RWPE2 (cell line): ENCODE measurements at regions not wholly inside any gene's neighbourhood (a gene's known extent, or its start where the extent isn't known, plus 50 kb on each side); places are given as distances from the start of the nearest gene placed in this dataset.
"Not testable (repeated sequence)": the region's sequence is repeated elsewhere in the genome, so short reads cannot be mapped to it uniquely, and the experiment has no call there.

Experiments used
- ATAC-seq: fragments of 200-7000 bp; cut with Tn5 transposase; 3 replicates; pipeline ENCODE4 v1.9.1; 2021; ENCODE audit warnings: low read depth
- DNase-seq: peaks from one replicate; pipeline ENCODE4 v3.0.0-alpha.2; 2020; ENCODE audit warnings: low spot score
- H3K27ac ChIP-seq: fragments of 450-650 bp; 2 replicates; pipeline ENCODE4 v1.5.1; 2017; ENCODE audit warnings: mild to moderate bottlenecking; ENCODE audit not compliant: poor library complexity, severe bottlenecking
- H3K27me3 ChIP-seq: fragments of 250-450 bp; sonication (Bioruptor Pico); 2 replicates; pipeline ENCODE4 v1.5.1; 2021; ENCODE audit warnings: mild to moderate bottlenecking, moderate library complexity; ENCODE audit not compliant: insufficient read depth, poor library complexity, severe bottlenecking
- H3K36me3 ChIP-seq: fragments of 250-450 bp; sonication (Bioruptor Pico); 2 replicates; pipeline ENCODE4 v1.5.1; 2020; ENCODE audit warnings: low read depth, mild to moderate bottlenecking, moderate library complexity
- H3K4me1 ChIP-seq: fragments of 250-450 bp; sonication (Bioruptor Pico); 2 replicates; pipeline ENCODE4 v1.5.1; 2021; ENCODE audit warnings: mild to moderate bottlenecking, moderate library complexity; ENCODE audit not compliant: insufficient read depth, poor library complexity, severe bottlenecking
- H3K4me3 ChIP-seq: fragments of 250-450 bp; sonication (Bioruptor Pico); 2 replicates; pipeline ENCODE4 v1.5.1; 2021; ENCODE audit warnings: mild to moderate bottlenecking, moderate library complexity; ENCODE audit not compliant: severe bottlenecking
- H3K9me3 ChIP-seq: fragments of 250-450 bp; sonication (Bioruptor Pico); 2 replicates; pipeline ENCODE4 v1.5.1; 2021; ENCODE audit warnings: mild to moderate bottlenecking, moderate library complexity; ENCODE audit not compliant: severe bottlenecking
- CTCF ChIP-seq: fragments of 450-650 bp; IDR thresholded peaks from one replicate; pipeline ENCODE4 v1.5.1; 2017; ENCODE audit warnings: mild to moderate bottlenecking, moderate library complexity; ENCODE audit not compliant: poor library complexity, severe bottlenecking

GRCh38 chr1:170807432-170807831 lies 127.9 kb upstream of the MROH9 start:
- Histone ChIP-seq H3K4me1 (no peaks in the 10 kb centered on the region), H3K36me3 (no peaks in the 10 kb centered on the region), H3K4me3 (no peak overlapping the region), H3K27me3 (no peaks in the 10 kb centered on the region), H3K9me3 (no peaks in the 10 kb centered on the region), H3K27ac (no peak overlapping the region)
- no peak for TF ChIP-seq CTCF
- ATAC-seq (peak; percentile 77), DNase-seq (no peak)

- no peak for DNase-seq
- Histone ChIP-seq H3K9me3 (no peaks in the 10 kb centered on the region), H3K27ac (no peak overlapping the region), H3K36me3 (no peaks in the 10 kb centered on the region), H3K27me3 (no peaks in the 10 kb centered on the region), H3K4me1 (no peaks in the 10 kb centered on the region), H3K4me3 (no peak overlapping the region)
- no peak for TF ChIP-seq CTCF
- ATAC-seq: no peak
These were observed 127.0 kb upstream of the MROH9 start for GRCh38 chr1:170808216-170808885.

- not testable (repeated sequence) for H3K4me1 ChIP-seq, H3K9me3 ChIP-seq, H3K27me3 ChIP-seq, DNase-seq, H3K36me3 ChIP-seq, H3K27ac ChIP-seq, H3K4me3 ChIP-seq, ATAC-seq
These were observed 124.3 kb upstream of the MROH9 start for GRCh38 chr1:170811013-170811412.

GRCh38 chr1:170819781-170820180 lies 115.6 kb upstream of the MROH9 start:
- Histone ChIP-seq H3K9me3 (no peaks in the 10 kb centered on the region), H3K36me3 (no peaks in the 10 kb centered on the region), H3K4me3 (no peak overlapping the region), H3K27me3 (peaks cover 3% of the 10 kb centered on the region), H3K4me1 (no peaks in the 10 kb centered on the region), H3K27ac (no peak overlapping the region)
- DNase-seq (no peak), ATAC-seq (no peak)
- no peak for TF ChIP-seq CTCF

- no peaks in the 10 kb centered on the region for H3K9me3 ChIP-seq
- no peak overlapping the region for H3K27ac ChIP-seq
- H3K4me3 ChIP-seq: no peak overlapping the region
- DNase-seq (no peak), ATAC-seq (no peak)
- H3K36me3 ChIP-seq: no peaks in the 10 kb centered on the region
- H3K27me3 ChIP-seq: no peaks in the 10 kb centered on the region
- H3K4me1 ChIP-seq: no peaks in the 10 kb centered on the region
- no peak for TF ChIP-seq CTCF
These were observed 112.2 kb upstream of the MROH9 start for GRCh38 chr1:170823120-170823519.
